ENCODE measurements at regions not wholly inside any gene's neighbourhood (a gene's known extent, or its start where the extent isn't known, plus 50 kb on each side); places are given as distances from the start of the nearest gene placed in this dataset.

DNA sequence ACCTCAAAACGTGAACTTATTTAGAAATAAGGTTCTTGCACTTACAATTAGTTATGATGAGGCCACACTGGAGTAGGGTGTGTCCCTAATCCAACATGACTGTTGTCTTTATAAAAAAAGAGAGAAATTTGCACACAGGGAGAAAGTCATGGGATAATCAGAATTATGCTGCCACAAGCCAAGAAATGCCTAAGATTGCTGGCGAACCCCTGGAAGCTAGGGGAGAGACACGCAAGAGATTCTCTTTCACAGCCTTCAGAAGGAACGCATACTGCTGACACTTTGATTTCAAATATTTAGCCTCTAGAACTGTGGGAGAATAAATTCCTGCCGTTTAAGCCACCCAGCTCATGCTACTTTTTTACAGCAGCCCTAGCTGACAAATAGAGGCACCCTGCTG is 138.3 kb downstream of the CCDC71L start:
- TF ChIP-seq POLR2A (IDR thresholded peaks at IDR 0.05) (no peak), CTCF (IDR thresholded peaks at IDR 0.05) (no peak)

All from sigmoid colon (tissue), 3 donors.